HG03575 (cell line): ENCODE measurements at regions not wholly inside any gene's neighbourhood (a gene's known extent, or its start where the extent isn't known, plus 50 kb on each side); places are given as distances from the start of the nearest gene placed in this dataset.

Experiments used
- ATAC-seq: cut with Tn5 transposase; IDR thresholded peaks from one replicate; pipeline ENCODE4 v1.9.1; 2021; ENCODE audit not compliant: unreplicated experiment, insufficient number of reproducible peaks, low FRiP score; ENCODE audit errors: extremely low read depth

GRCh38 chr2:9057939-9058761, 54.7 kb upstream of the MBOAT2 start:
- no peak for ATAC-seq

- no peak for ATAC-seq
Observed at GRCh38 chr2:9055471-9055870, 52.0 kb upstream of the MBOAT2 start.

DNA sequence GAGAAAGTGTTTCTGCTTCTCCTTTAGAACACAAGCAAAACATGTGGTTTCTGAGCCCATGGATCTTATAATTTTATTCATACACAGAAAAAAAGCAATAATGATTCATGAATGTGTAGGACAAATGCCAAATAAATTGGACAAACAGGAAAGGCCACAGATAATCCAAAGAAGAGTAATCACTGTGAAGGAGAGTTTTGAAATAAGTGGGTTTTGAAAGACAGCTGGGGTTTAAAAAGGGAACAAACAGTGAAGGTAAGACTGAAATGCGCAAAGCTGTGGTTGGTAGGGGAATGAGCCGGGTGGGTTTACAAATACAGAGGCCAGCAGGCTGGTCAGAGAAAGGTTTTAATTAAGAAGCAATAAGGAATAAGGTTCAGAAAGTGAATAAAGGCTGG, 50.0 kb upstream of the MBOAT2 start:
- ATAC-seq = no peak
